Stomach (tissue), 8 donors: ENCODE measurements at regions not wholly inside any gene's neighbourhood (a gene's known extent, or its start where the extent isn't known, plus 50 kb on each side); places are given as distances from the start of the nearest gene placed in this dataset.
A peak's percentile ranks its signal among the peaks of the same experiment; 100 is the strongest.

Experiments
- DNase-seq, 2 donors: peaks; one replicate each; pipeline versions ENCODE4 v3.0.0 to v3.0.0-alpha.2; 2013 to 2019
- H3K27ac ChIP-seq, 5 donors: fragments of 200-600 bp in 4 of 5; sonication (generic) in 4 of 5; one replicate each; pipeline ENCODE4 v1.5.1; 2013 to 2019; ENCODE audit warnings: mild to moderate bottlenecking in 1 of 5, moderate library complexity in 1 of 5
- H3K27me3 ChIP-seq, 3 donors: fragments of 200-600 bp; sonication (generic); one replicate each; pipeline ENCODE4 v1.5.1; 2017 to 2019; ENCODE audit warnings: mixed run types in 1 of 3
- H3K36me3 ChIP-seq, 4 donors: fragments of 200-600 bp; sonication (generic); 1 replicate in 3 of 4; 2 replicates in 1 of 4; pipeline ENCODE4 v1.5.1; 2016 to 2019
- H3K4me1 ChIP-seq, 4 donors: fragments of 200-600 bp; sonication (generic); one replicate each; pipeline ENCODE4 v1.5.1; 2016 to 2019
- H3K4me3 ChIP-seq, 4 donors: fragments of 200-600 bp; sonication (generic) in 3 of 4; one replicate each; pipeline ENCODE4 v1.5.1; 2016 to 2019; ENCODE audit warnings: mild to moderate bottlenecking in 1 of 4
- H3K9me3 ChIP-seq, 4 donors: fragments of 200-600 bp; sonication (generic); one replicate each; pipeline ENCODE4 v1.5.1; 2016 to 2019
- EP300 ChIP-seq: sonication (generic); formaldehyde crosslinking; IDR thresholded peaks from one replicate; pipeline ENCODE4 v1.6.1; 2017; ENCODE audit warnings: antibody characterized with exemption
- POLR2A ChIP-seq, 4 donors: fragments of 450-650 bp; IDR thresholded peaks; one replicate each; pipeline ENCODE4 v1.6.1; 2016; ENCODE audit warnings: antibody characterized with exemption in 4 of 4, control low read depth in 2 of 4, mild to moderate bottlenecking in 1 of 4, moderate library complexity in 1 of 4
- POLR2AphosphoS5 ChIP-seq, 3 donors: sonication (generic); formaldehyde crosslinking; IDR thresholded peaks; one replicate each; pipeline ENCODE4 v1.6.1; 2016; ENCODE audit warnings: antibody characterized with exemption in 3 of 3
- WGBS, 5 donors: extraction: QIAGEN DNeasy Blood & Tissue Kit in 3 of 5; methylation state at CpG; one replicate each; pipeline versions ENCODE4 v1.1.5 to v1.1.7; 2013 to 2018; 5-methylcytosine and 5-hydroxymethylcytosine counted together
- intact Hi-C: fragments of 100-400 bp; cut with DNase I; formaldehyde crosslinking; loops from one replicate; pipeline ENCODE4 v1.15.1; 2023; ENCODE audit warnings: low total_unique reads
- TF ChIP-seq, protein P1 (sequence below), 7 experiments: fragments of 450-650 bp in 4 of 7; fragments of 200-600 bp in 3 of 7; sonication (generic) in 3 of 7; IDR thresholded peaks; one replicate each; pipeline ENCODE4 v1.5.1; 2016 to 2019; ENCODE audit warnings: antibody characterized with exemption in 7 of 7, control low read depth in 2 of 7, mild to moderate bottlenecking in 1 of 7
- donor health status: healthy with polysubstance abuse.
- donor health status: Bipolar disorder and iron deficiency.
- donor health status: healthy.

DNA sequence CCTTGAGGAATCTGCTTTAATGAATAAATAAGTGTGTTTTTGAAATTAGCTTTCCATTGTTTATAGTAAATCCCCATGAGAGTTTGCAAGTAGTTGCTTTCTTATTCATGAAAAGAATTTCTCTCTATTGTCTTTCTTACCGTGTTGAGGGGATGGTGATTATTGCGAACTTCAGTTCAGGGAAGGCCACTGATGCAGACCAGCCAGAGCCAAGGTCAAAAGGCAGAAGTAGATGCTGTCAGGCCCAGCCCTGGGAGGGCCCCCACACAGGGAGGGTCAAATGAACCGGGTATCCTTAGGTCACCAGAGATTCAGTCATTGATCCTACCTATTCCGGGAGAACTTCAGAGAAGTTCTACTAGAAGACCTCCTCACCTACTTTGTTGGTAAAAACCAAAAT lies 185.9 kb downstream of the NUFIP1 start:
- H3K27me3 ChIP-seq = no peaks in the 10 kb centered on the region
- no peaks in the 10 kb centered on the region for H3K36me3 ChIP-seq
- no peak overlapping the region for H3K4me3 ChIP-seq
- TF ChIP-seq POLR2A (IDR thresholded peaks at IDR 0.05) (no peak), POLR2AphosphoS5 (IDR thresholded peaks at IDR 0.05) (no peak), EP300 (no peak)
- TF ChIP-seq, protein P1, sequence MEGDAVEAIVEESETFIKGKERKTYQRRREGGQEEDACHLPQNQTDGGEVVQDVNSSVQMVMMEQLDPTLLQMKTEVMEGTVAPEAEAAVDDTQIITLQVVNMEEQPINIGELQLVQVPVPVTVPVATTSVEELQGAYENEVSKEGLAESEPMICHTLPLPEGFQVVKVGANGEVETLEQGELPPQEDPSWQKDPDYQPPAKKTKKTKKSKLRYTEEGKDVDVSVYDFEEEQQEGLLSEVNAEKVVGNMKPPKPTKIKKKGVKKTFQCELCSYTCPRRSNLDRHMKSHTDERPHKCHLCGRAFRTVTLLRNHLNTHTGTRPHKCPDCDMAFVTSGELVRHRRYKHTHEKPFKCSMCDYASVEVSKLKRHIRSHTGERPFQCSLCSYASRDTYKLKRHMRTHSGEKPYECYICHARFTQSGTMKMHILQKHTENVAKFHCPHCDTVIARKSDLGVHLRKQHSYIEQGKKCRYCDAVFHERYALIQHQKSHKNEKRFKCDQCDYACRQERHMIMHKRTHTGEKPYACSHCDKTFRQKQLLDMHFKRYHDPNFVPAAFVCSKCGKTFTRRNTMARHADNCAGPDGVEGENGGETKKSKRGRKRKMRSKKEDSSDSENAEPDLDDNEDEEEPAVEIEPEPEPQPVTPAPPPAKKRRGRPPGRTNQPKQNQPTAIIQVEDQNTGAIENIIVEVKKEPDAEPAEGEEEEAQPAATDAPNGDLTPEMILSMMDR (IDR thresholded peaks at IDR 0.05) = no peak
- no peak for DNase-seq
- H3K9me3 ChIP-seq = no peaks in the 10 kb centered on the region
- peaks cover 0 to 14% (median 3%) of the 10 kb centered on the region in 4 donors for H3K4me1 ChIP-seq
- WGBS, 5 donors = 86 to 92% (median 90%) methylated on average over 4 of the region's 4 CpGs
- H3K27ac ChIP-seq = no peak overlapping the region
- intact Hi-C loops = no loop called here

DNA sequence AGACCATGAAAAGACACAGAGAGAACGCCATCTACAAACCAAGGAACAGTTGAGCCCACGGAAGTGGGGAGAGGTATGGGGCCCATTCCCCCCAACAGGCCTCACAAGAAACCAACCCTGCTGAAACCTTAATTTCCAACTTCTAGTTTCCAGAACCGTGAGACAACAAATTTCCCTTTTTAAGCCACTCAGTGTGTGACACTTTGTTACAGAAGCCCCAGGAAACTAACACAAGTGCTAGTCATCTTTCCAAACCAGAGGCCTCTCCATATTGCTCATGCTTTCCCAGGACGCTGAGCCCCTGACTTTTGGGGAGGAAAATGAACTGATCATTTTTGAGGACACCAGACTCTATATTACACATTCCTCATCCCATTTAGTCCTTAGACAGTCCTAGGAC lies 186.8 kb downstream of the NUFIP1 start:
- Histone ChIP-seq H3K4me3 (no peak overlapping the region), H3K27ac (peak overlapping the region in 1 of 5 donors; percentile 18), H3K27me3 (no peaks in the 10 kb centered on the region), H3K9me3 (no peaks in the 10 kb centered on the region), H3K4me1 (peaks cover 0 to 19% (median 7%) of the 10 kb centered on the region in 4 donors), H3K36me3 (no peaks in the 10 kb centered on the region)
- DNase-seq = no peak
- WGBS, 5 donors = 82 to 89% (median 88%) methylated on average over 4 of the region's 4 CpGs
- intact Hi-C loops = no loop called here
- TF ChIP-seq, protein P1 (IDR thresholded peaks at IDR 0.05) = no peak
- no peak for TF ChIP-seq POLR2A (IDR thresholded peaks at IDR 0.05)
- no peak for TF ChIP-seq POLR2AphosphoS5 (IDR thresholded peaks at IDR 0.05)
- no peak for TF ChIP-seq EP300

DNA sequence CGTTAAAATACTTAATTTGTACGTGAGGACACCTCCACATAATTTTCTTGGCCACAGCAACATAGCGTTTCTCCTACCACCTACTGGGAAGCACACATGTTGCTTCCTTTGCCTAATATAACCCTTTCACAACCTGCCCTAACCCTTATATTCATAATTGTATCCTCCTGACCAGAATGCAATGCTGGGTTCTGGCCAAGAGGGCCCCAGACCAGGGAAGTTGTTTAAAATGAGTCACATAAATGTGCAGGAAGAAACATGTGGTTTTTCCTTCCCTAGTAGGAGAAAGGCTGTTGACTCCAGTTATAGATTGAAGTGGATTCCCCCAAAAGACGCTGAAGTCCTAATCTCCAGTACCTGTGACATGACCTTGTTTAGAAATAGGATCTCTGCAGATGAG lies 187.3 kb downstream of the NUFIP1 start:
- peak; percentile 45 to 69 for DNase-seq
- H3K4me3 ChIP-seq = no peak overlapping the region
- WGBS, 5 donors = 26 to 61% (median 48%) methylated on average over 4 of the region's 4 CpGs
- H3K4me1 ChIP-seq = peaks cover 0 to 24% (median 11%) of the 10 kb centered on the region in 4 donors
- H3K36me3 ChIP-seq = no peaks in the 10 kb centered on the region
- peak in 1 of 3 donors; percentile 28 for TF ChIP-seq POLR2AphosphoS5 (IDR thresholded peaks at IDR 0.05)
- TF ChIP-seq POLR2A (IDR thresholded peaks at IDR 0.05) = no peak
- no peaks in the 10 kb centered on the region for H3K27me3 ChIP-seq
- peak overlapping the region in 1 of 5 donors; percentile 18 for H3K27ac ChIP-seq
- intact Hi-C loops = no loop called here
- H3K9me3 ChIP-seq = no peaks in the 10 kb centered on the region

DNA sequence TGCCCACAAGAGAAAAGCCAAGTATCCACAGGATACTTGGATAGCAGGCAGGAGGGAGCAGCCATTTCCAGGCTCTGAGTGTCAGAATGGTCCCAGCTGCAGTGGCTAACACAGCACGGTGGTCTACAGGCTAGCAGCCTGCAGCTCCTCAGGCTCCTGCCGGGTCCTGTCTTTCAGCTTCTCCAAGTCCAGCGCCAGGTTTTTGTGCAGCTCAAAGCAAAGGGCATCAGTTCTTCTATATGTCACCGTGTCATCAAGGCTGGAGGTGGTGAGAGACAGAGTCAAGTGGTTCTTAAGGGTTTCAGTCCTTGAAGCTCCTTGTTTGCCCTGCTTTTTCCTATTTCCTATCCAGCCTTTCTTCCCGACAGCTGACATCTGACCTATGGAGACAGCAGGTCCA lies 188.6 kb downstream of the NUFIP1 start:
- Histone ChIP-seq H3K36me3 (no peaks in the 10 kb centered on the region), H3K27ac (no peak overlapping the region), H3K4me3 (no peak overlapping the region), H3K27me3 (no peaks in the 10 kb centered on the region), H3K4me1 (peaks cover 10 to 37% (median 20%) of the 10 kb centered on the region in 4 donors), H3K9me3 (no peaks in the 10 kb centered on the region)
- 89 to 98% (median 92%) methylated on average over 5 of the region's 5 CpGs for WGBS, 5 donors
- intact Hi-C loops = no loop called here
- TF ChIP-seq POLR2A (IDR thresholded peaks at IDR 0.05) (no peak), POLR2AphosphoS5 (IDR thresholded peaks at IDR 0.05) (no peak), EP300 (no peak)
- TF ChIP-seq, protein P1 (IDR thresholded peaks at IDR 0.05) = no peak
- no peak for DNase-seq

GRCh38 chr13:44797685-44798084 lies 191.6 kb downstream of the NUFIP1 start:
- intact Hi-C loops = no loop called here
- Histone ChIP-seq H3K4me1 (peaks cover 10 to 41% (median 20%) of the 10 kb centered on the region in 4 donors), H3K4me3 (no peak overlapping the region), H3K27me3 (no peaks in the 10 kb centered on the region), H3K27ac (peak overlapping the region in 4 of 5 donors; percentile 72 to 82 (median 80)), H3K9me3 (no peaks in the 10 kb centered on the region), H3K36me3 (no peaks in the 10 kb centered on the region)
- TF ChIP-seq POLR2A (IDR thresholded peaks at IDR 0.05) (no peak), POLR2AphosphoS5 (IDR thresholded peaks at IDR 0.05) (peak in 1 of 3 donors; percentile 23)
- TF ChIP-seq, protein P1 (IDR thresholded peaks at IDR 0.05) = no peak
- DNase-seq = no peak
- WGBS, 5 donors = 28 to 53% (median 37%) methylated on average over 2 of the region's 2 CpGs
